OCI-LY7 (cell line): ENCODE measurements at regions not wholly inside any gene's neighbourhood (a gene's known extent, or its start where the extent isn't known, plus 50 kb on each side); places are given as distances from the start of the nearest gene placed in this dataset.

Source experiments
- BruUV-seq: library from RNA; stranded (reverse); fragments of 400-500 nt; replicated peaks from 2 replicates; lab custom pipeline; 2021; lab: Mats Ljungman, UMichigan
- CTCF ChIA-PET: fragments of 300-600 bp; sonication (Branson Sonifier 250); formaldehyde crosslinking; loops from one replicate; lab custom pipeline; 2022; ENCODE audit warnings: antibody characterized with exemption; ENCODE audit not compliant: unreplicated experiment; lab: Charles Lee
- POLR2A ChIA-PET: fragments of 300-600 bp; sonication (Branson Sonifier 250); formaldehyde crosslinking; loops from one replicate; lab custom pipeline; 2022; ENCODE audit warnings: antibody characterized with exemption; lab: Charles Lee
- DNase-seq: peaks from one replicate; pipeline ENCODE4 v3.0.0-alpha.2; 2015; ENCODE audit warnings: low spot score
- H2AFZ ChIP-seq: fragments of 200-600 bp; sonication (generic), shearing (Covaris generic); 2 replicates; pipeline ENCODE4 v1.6.1; 2014; ENCODE audit warnings: mild to moderate bottlenecking, antibody characterized with exemption, low read length, moderate library complexity
- H3K27ac ChIP-seq: fragments of 200-600 bp; sonication (generic); 2 replicates; pipeline ENCODE4 v1.5.1; 2014; ENCODE audit warnings: mixed run types, low read depth, mild to moderate bottlenecking, moderate library complexity, low read length, inconsistent platforms; ENCODE audit not compliant: poor library complexity, severe bottlenecking
- H3K36me3 ChIP-seq: fragments of 200-600 bp; sonication (generic); 2 replicates; pipeline ENCODE4 v1.6.1; 2014; ENCODE audit warnings: mild to moderate bottlenecking, antibody characterized with exemption, low read length, moderate library complexity, mixed read lengths; ENCODE audit not compliant: insufficient read depth
- H3K4me1 ChIP-seq: fragments of 200-600 bp; sonication (generic); 2 replicates; pipeline ENCODE4 v1.5.1; 2014; ENCODE audit warnings: mild to moderate bottlenecking, low read length; ENCODE audit not compliant: insufficient read depth, poor library complexity, severe bottlenecking
- H3K4me2 ChIP-seq: fragments of 200-600 bp; sonication (generic); 2 replicates; pipeline ENCODE4 v1.6.1; 2014; ENCODE audit warnings: mild to moderate bottlenecking, low read length
- H3K4me3 ChIP-seq: fragments of 200-600 bp; sonication (generic); 2 replicates; pipeline ENCODE4 v1.5.1; 2014; ENCODE audit warnings: mild to moderate bottlenecking, low read depth, low read length; ENCODE audit not compliant: poor library complexity, severe bottlenecking
- H3K79me2 ChIP-seq: fragments of 200-600 bp; sonication (generic); 2 replicates; pipeline ENCODE4 v1.6.1; 2016; ENCODE audit warnings: low read depth, mild to moderate bottlenecking, low read length, moderate library complexity, mixed read lengths; ENCODE audit not compliant: insufficient read depth
- H3K9me2 ChIP-seq: fragments of 200-600 bp; sonication (generic); 2 replicates; pipeline ENCODE4 v1.6.1; 2016; ENCODE audit warnings: mild to moderate bottlenecking, low read length, mixed read lengths; ENCODE audit not compliant: insufficient read depth
- H3K9me3 ChIP-seq: fragments of 200-600 bp; sonication (generic); 2 replicates; pipeline ENCODE4 v1.6.1; 2014; ENCODE audit warnings: mild to moderate bottlenecking, mixed run types, low read length, mixed read lengths
- H4K20me1 ChIP-seq: fragments of 200-600 bp; sonication (generic); 2 replicates; pipeline ENCODE4 v1.6.1; 2014; ENCODE audit warnings: mild to moderate bottlenecking, antibody characterized with exemption, low read length, moderate library complexity, mixed read lengths; ENCODE audit not compliant: insufficient read depth
- EZH2phosphoT487 ChIP-seq: fragments of 200-600 bp; sonication (generic); IDR thresholded peaks from 2 replicates; pipeline ENCODE4 v1.6.1; 2018; ENCODE audit warnings: low read depth, borderline replicate concordance, mild to moderate bottlenecking, mixed run types, antibody characterized with exemption, low read length, moderate library complexity, mixed read lengths
- intact Hi-C: fragments of 100-400 bp; cut with micrococcal nuclease; formaldehyde crosslinking; loops from one replicate; pipeline ENCODE4 v1.10.0; 2022; ENCODE audit not compliant: unreplicated experiment
- TF ChIP-seq, protein P1 (sequence below): fragments of 200-600 bp; sonication (generic); conservative IDR thresholded peaks from 2 replicates; pipeline ENCODE4 v1.5.1; 2014; ENCODE audit warnings: mild to moderate bottlenecking, antibody characterized with exemption, low read length, moderate library complexity, mixed read lengths

DNA sequence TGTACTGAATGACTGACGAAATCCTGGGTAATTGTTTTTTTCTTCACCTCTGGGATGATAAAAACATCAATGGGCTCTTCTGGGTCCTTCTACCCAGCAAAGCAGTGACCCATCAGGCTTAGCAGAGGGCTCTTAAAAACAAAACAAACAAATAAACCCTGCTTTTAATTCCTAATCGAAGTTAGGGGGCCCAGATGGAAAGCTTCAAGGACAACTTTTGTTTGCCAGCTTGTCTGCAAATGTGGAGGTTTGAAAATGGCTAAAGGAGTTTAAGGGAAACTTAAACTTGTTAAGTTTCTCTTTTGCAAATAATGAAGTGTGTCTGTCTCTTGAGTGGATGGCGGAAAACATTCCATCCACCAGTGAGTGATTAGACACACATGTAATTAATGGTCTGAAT lies 327.2 kb downstream of the SATB2 start:
- H3K4me1 ChIP-seq: peaks cover 11% of the 10 kb centered on the region
- peak overlapping the region; percentile 71 for H2AFZ ChIP-seq
- POLR2A ChIA-PET: no interaction called here
- H3K79me2 ChIP-seq: no peaks in the 10 kb centered on the region
- DNase-seq: no peak
- no TSS peak for BruUV-seq
- CTCF ChIA-PET: no interaction called here
- H3K36me3 ChIP-seq: no peaks in the 10 kb centered on the region
- H3K27ac ChIP-seq: no peak overlapping the region
- peak overlapping the region; percentile 6; the same call in 1 of the 2 replicates for H3K4me2 ChIP-seq
- H3K9me3 ChIP-seq: no peaks in the 10 kb centered on the region
- no peak overlapping the region for H3K4me3 ChIP-seq
- TF ChIP-seq, protein P1, sequence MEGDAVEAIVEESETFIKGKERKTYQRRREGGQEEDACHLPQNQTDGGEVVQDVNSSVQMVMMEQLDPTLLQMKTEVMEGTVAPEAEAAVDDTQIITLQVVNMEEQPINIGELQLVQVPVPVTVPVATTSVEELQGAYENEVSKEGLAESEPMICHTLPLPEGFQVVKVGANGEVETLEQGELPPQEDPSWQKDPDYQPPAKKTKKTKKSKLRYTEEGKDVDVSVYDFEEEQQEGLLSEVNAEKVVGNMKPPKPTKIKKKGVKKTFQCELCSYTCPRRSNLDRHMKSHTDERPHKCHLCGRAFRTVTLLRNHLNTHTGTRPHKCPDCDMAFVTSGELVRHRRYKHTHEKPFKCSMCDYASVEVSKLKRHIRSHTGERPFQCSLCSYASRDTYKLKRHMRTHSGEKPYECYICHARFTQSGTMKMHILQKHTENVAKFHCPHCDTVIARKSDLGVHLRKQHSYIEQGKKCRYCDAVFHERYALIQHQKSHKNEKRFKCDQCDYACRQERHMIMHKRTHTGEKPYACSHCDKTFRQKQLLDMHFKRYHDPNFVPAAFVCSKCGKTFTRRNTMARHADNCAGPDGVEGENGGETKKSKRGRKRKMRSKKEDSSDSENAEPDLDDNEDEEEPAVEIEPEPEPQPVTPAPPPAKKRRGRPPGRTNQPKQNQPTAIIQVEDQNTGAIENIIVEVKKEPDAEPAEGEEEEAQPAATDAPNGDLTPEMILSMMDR: no peak
- TF ChIP-seq EZH2phosphoT487: no peak
- H4K20me1 ChIP-seq: no peaks in the 10 kb centered on the region
- intact Hi-C loops: no loop called here
- H3K9me2 ChIP-seq: no peaks in the 10 kb centered on the region

DNA sequence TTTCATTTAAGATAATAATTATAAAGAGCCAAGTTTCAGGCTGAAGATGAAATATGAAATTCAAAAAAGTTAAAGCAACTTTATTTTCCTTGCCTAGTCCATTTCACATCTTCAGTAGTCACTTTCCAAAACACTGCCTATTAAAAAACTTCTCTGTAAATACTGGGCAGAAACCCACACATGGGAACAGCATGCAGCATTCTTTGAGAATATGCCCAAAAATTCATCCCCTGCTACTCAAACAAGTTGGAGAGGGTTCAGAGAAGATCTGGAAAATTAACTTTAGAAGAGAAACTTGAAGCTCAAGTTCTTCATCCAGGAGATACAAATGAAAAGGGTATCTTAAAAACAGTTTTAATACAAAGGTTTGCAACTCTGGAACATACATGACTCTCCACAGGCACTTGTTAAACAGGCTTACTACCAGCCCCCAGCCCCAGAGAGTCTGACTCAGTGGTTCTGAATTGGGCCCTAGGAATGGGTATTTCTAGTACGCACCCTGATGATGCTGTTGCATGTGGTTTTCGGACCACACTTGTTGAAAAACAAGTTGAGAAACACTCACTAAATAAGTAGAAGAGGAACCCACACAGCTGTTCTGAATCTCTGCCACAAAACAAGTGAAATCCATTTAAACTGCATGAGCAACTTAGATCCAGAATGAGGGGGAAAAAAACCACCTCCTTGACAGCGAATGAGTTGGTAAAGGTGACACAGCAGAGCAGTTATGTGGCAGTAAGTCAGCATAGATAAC lies 329.1 kb downstream of the SATB2 start:
- Histone ChIP-seq H3K4me2 (no peak overlapping the region), H3K9me2 (no peaks in the 10 kb centered on the region), H3K79me2 (no peaks in the 10 kb centered on the region), H3K9me3 (no peaks in the 10 kb centered on the region), H3K27ac (no peak overlapping the region), H3K4me3 (no peak overlapping the region), H4K20me1 (no peaks in the 10 kb centered on the region), H3K4me1 (peaks cover 11% of the 10 kb centered on the region), H2AFZ (peak overlapping the region; percentile 27), H3K36me3 (no peaks in the 10 kb centered on the region)
- CTCF ChIA-PET: interaction anchor here (0.6 kb wide), 1 partner anchor 16 kb away, joined by 3 read pairs; no protein-coding TSS in a partner anchor
- no peak for DNase-seq
- no TSS peak for BruUV-seq
- POLR2A ChIA-PET: interaction anchor here (1.4 kb wide), 1 partner anchor 9 kb away, joined by 3 read pairs; no protein-coding TSS in a partner anchor
- no peak for TF ChIP-seq EZH2phosphoT487
- TF ChIP-seq, protein P1: no peak
- intact Hi-C loops: loop anchor here (1.0 kb wide), 1 partner anchor 27 kb away; no protein-coding TSS in a partner anchor

DNA sequence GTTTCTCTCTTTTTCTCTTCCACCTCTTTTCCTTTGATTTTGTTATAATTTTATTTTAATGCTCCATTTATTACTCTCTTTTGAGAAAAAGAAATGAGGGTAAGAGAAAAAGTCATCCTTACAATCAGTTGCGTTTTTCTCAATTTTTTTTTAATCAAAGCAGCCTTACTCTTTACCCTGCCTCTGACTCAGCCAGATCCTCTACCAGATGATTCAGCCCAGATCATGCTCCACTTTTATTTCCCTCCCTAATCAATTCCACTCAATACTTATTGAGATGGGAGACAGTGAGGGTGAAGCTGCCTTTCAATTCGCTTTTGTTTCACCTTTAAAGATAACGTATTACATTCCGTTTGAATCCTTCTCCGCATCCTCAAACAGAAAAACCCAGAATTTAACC lies 337.9 kb downstream of the SATB2 start:
- Histone ChIP-seq H3K4me2 (no peak overlapping the region), H4K20me1 (no peaks in the 10 kb centered on the region), H3K36me3 (no peaks in the 10 kb centered on the region; the same call in 1 of the 2 replicates), H3K4me3 (no peak overlapping the region), H3K9me2 (no peaks in the 10 kb centered on the region), H3K9me3 (no peaks in the 10 kb centered on the region; the same call in 1 of the 2 replicates), H3K4me1 (peaks cover 25% of the 10 kb centered on the region), H3K27ac (no peak overlapping the region), H3K79me2 (no peaks in the 10 kb centered on the region), H2AFZ (peak overlapping the region; percentile 67; the same call in 1 of the 2 replicates)
- POLR2A ChIA-PET: interaction anchor here (0.6 to 3.0 kb wide), 5 partner anchors 9 to 154 kb away, joined by 3 to 10 read pairs (median 3); no protein-coding TSS in a partner anchor
- CTCF ChIA-PET: no interaction called here
- TF ChIP-seq EZH2phosphoT487: no peak
- no TSS peak for BruUV-seq
- DNase-seq: no peak
- intact Hi-C loops: no loop called here
